ENCODE measurements at regions not wholly inside any gene's neighbourhood (a gene's known extent, or its start where the extent isn't known, plus 50 kb on each side); places are given as distances from the start of the nearest gene placed in this dataset.
"Not testable (repeated sequence)": the region's sequence is repeated elsewhere in the genome, so short reads cannot be mapped to it uniquely, and the experiment has no call there.

- not testable (repeated sequence) for DNase-seq
Observed at GRCh38 chr1:172839639-172840038, 180.7 kb downstream of the FASLG start.

- DNase-seq: no peak
Observed at GRCh38 chr1:172843444-172843843, 184.5 kb downstream of the FASLG start.

DNA sequence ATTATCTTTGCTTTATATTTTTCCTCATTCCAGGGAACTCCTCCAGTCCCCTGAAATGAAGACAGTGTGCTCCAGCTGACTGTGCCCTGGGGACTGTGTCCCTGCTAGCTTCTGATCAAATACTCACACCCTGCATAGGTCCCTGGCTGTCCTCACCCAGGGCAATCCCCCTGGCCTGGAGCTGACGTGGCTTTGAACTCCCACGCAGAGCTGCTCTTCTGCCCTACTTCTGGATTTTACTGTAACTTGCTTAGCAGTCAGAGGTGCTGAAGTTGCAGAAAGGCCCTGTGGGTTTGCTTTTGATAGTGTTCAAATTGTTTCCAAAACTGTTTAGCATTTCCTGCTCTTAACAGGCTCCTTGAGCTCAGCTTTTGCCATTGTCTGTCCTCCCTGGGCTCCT lies 186.5 kb downstream of the FASLG start:
- DNase-seq: no peak

DNA sequence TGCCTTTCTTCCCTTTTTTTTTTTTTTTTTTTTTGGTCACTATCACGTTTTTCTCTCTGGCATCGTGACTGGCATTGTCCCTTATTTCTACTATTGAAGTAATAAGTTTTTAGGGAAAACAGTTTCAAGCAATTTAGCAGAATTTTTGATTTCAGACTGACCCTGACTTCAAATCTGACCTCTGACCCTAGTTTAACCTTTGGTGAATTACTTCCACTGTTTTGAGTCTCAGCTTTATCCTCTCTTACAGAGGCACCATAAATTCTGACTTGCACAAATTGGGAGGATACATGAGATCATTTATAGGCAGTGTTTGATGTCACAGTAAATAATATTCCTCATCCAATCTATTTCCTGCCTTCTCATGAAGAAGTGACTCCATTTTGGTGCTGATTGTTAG lies 187.0 kb downstream of the FASLG start:
- no peak for DNase-seq

DNA sequence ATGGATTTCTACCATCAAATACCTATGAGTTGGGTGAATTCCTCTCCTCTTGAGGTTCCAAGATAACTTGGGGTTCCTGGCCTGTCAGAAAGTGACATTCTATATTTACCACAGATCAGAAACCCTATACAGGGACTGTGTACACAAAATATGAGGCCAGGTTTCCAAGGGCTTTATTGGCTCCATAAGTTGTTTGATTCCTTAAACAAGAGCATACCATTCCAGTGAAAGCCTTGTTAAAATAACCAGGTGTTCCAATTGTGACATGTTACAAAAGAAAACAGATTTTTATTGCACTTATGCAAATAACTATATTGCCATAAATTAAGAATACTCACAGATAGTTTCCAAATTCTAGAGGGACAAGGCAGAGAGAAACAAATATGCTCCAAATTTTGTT lies 188.9 kb downstream of the FASLG start:
- not testable (repeated sequence) for DNase-seq

DNA sequence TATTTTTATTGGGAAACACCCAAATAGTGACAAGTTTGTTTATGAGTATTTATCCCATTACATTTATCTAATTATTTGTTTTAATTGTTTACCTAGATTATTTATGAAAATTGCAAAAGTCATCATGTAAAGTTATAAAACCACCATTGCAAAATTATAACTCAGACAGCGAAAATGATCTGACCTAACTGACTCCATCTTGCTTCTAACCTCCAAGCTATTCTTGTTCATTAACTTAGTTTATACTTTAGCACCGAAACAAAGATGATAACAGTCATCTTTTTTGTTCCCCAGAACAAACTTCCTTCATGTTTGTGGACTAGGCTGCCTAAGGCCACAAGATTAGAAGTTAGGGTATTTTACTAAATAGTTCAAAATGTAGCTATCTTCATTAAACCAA lies 190.8 kb downstream of the FASLG start:
- DNase-seq: no peak

DNA sequence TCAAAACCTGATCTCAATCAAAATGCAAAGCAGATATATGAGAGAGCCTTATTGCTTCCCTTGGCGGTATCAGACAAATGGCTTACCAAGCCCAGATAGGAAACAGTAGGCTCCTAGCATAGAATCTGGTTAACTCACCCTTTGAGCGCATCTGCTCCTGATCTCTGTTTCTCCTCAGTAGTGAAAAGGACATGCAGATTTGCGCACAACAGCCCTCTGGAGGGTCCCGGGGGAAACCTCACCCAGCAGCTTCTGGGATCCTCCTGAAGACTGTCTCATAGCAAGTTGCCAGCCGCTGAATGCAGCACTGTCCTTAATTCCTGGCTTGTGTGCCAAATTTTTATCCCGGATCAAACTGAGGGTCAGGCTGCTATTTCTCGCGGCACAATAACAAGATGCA lies 192.2 kb downstream of the FASLG start:
- DNase-seq: no peak

- no peak for DNase-seq
Observed at GRCh38 chr1:172851856-172852255, 193.0 kb downstream of the FASLG start.

GRCh38 chr1:172855983-172856382 lies 194.8 kb downstream of the TNFSF18 start:
- DNase-seq: not testable (repeated sequence)

- no peak for DNase-seq
Observed at GRCh38 chr1:172863031-172863430, 187.7 kb downstream of the TNFSF18 start.

DNA sequence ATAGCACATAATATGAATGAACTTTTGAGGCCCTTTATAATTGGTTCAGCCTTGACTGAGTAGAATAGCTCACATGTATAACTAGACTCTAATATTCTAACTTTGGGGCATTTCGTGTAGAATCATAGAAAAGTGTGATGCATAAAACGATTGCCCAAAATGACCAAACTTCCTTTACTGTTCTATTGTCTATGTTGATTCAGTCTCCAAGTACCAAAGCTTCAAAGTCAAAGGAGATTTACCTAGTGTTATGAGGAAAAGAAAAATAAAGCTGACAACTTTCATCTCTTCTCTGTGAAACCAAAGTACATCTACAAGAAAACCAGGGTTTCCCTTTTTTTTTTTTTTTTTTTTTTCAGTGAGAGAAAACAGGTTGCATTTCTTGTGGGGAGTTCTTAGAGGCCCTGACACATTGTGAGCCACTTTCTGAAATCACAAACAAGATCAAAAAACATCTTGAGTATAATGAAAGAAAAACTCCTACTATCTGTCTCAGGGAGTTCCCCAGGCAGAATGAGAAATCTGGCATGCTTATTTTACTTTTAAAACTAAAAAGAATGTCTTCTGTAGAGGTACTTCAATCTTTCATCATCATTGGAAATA lies 183.4 kb downstream of the TNFSF18 start:
- no peak for DNase-seq

DNA sequence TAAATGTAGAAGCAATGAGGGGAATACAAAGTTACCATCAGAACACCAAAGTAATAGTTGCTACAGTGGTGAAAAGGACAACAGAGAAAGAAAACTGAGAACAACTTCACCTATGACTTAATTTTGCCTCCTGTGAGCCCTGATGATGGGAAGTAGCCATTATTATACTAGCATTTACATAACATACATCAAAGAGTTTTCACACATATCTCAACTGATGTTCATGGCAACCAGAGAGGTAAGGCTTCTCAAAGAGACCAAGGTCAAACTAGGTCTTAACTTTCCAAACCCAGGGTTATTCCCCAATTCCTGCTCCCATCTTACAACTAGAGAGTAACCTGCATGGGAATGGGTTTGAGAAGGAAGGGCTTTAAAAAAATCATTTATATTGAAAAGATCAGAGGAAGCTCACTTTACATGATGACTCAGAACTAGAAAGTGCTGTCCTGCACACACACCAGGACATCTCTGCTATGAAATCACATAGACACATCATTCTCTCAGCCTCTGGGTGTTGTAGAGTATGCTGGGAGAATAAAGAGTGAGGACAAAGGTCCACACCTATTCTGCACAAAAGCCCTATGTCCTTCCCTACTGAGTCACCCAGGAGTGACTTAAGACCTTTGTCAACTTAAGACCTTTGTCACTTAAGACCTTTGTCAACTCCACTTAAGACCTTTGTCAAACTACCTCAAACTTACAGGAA lies 179.7 kb downstream of the TNFSF18 start:
- DNase-seq: no peak

DNA sequence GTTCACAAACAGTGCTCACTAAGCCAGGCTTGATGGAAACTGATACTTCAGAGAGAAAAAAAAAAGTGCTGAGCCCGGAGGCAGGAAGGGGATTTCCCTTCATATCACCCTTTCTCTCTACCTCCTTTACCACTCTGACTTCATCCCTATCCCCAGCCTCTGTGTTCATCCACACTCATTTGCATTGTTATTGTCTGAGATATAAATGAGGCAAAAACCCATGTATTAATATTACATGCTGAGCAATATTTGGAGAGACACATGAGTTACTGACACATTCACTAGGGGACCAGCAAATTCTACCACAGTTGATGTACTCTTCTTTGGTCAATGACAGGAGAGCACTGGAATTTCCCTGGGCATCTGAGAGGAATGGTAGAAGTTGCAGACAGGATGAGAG lies 175.8 kb downstream of the TNFSF18 start:
- DNase-seq: peak; percentile 34

DNA sequence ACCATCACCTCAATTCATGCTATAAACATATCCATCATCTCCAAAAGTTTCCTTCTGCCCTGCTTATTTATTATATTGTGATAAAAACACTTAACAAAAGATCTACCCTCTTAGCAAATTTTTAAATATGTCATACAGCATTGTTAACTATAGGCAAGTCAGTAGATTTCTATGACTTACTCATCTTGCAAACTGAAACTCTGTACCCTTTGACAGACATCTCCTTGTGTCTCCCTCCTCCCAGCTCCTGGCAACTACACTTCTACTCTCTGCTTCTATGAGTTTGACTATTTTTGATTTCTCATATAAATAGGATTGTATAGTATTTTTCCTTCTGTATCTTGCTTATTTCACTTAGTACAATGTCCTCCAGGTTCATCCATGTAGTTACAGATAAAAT lies 174.8 kb downstream of the TNFSF18 start:
- no peak for DNase-seq

DNA sequence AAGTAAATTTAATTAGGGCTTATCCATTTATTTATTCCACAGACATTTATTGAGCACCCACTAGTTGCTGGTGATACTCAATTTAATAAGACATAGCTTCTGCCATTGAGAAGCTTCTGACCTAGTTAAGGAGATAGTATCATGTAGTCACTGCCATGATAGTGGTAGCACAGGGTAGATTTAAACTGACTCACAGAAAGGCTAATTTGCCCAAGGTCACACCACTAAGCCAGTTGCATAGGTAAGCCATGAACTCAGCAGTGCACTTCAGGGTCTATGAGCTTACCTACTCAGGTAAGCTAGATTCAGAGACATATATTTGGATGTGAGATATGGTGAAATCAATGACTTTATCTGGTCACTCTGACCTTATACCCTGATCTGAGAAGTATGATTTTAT lies 168.4 kb downstream of the TNFSF18 start:
- no peak for DNase-seq

GRCh38 chr1:172882791-172883386 lies 167.9 kb downstream of the TNFSF18 start:
- no peak for DNase-seq

DNA sequence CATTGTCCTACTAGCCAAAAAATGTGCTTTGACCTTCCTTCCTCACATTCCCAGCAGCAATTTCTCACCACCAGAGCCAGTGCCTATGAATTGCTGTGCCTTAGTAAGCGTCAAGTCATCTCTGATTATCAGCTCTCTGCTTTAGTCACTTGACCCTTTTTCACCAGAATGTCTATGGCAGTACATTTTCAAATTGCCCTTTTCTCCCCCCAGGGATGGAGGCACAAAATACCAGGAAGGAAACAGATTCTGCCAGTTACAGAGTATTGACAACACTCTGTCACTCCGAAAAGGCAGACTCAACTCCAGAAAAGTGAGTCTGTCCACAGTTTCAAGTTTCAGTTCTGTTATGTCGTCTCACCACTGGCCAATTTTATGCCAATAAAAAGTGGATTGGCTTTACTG lies 167.4 kb downstream of the TNFSF18 start:
- no peak for DNase-seq

DNA sequence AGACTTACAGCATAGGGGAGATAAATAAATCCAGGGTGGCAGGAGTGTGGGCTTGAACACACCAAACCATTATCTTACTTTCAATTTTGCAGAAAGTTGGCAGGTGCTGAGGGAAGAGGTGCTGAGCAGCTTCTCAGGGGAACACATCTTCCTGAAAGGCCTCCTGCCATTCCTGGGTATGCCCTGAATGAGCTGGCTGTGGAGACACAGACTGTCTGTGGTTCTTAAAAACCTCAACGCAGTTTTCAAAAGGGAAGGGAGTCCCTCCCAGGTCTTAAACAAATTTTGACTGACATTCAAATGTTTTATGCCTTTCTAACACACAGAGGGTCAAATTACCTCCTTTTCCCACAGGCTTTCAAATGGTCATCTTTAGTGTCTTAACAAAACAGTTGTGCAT lies 166.9 kb downstream of the TNFSF18 start:
- no peak for DNase-seq

GRCh38 chr1:172885411-172885810 lies 165.3 kb downstream of the TNFSF18 start:
- DNase-seq: peak; percentile 36

- no peak for DNase-seq
Observed at GRCh38 chr1:172885971-172886370, 164.8 kb downstream of the TNFSF18 start.

DNA sequence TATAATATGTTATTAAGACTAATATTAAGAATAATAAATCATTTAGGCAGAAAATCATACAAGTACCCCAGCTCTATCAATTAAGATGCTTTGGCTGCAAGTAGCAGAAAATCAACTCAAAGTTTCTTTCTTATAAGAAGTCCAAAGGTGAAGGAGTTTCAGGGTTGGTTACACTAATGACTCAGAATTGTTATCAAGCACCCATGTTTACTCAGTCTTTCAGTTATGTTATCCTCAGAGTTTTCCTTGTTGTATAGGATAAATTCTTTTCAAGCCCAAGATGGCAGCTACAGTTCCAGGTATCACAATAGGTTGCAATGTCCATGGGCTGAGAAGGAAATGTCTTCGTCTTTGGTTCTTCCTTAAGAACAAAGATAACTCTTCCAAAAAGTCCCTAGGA lies 163.6 kb downstream of the TNFSF18 start:
- DNase-seq: no peak

GRCh38 chr1:172893146-172893841 lies 157.4 kb downstream of the TNFSF18 start:
- no peak for DNase-seq

- DNase-seq: no peak
Observed at GRCh38 chr1:172894349-172895049, 156.2 kb downstream of the TNFSF18 start.

Measured in kidney glomerular epithelial cell (primary cell).